ENCODE measurements at regions not wholly inside any gene's neighbourhood (a gene's known extent, or its start where the extent isn't known, plus 50 kb on each side); places are given as distances from the start of the nearest gene placed in this dataset.

DNA sequence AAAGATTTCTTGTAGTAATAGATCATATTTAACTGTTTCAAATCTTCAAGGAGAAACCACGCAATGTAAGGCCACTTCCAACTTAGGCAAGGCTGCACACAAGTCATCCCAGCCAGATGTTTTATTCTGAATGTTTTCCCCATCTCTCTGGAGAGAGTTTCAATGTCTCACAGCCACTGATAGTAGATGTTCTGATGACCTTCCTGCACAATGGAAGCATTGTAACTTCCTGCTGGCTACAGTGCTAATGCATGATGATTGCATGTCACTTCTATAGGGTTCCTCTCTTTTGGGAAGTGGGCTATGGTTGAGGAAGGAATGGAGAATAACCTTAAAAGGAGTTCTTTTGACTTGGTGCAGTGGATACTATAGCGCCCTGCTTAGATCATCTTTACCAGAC lies 328.0 kb downstream of the ZNF621 start:
- no peaks in the 10 kb centered on the region for H4K20me1 ChIP-seq (ENCODE audit: insufficient read depth, low read length)
- BruUV-seq (replicated peaks), result no TSS peak
- H3K4me2 ChIP-seq (ENCODE audit: low read length), result no peak overlapping the region
- TF ChIP-seq, protein P1, sequence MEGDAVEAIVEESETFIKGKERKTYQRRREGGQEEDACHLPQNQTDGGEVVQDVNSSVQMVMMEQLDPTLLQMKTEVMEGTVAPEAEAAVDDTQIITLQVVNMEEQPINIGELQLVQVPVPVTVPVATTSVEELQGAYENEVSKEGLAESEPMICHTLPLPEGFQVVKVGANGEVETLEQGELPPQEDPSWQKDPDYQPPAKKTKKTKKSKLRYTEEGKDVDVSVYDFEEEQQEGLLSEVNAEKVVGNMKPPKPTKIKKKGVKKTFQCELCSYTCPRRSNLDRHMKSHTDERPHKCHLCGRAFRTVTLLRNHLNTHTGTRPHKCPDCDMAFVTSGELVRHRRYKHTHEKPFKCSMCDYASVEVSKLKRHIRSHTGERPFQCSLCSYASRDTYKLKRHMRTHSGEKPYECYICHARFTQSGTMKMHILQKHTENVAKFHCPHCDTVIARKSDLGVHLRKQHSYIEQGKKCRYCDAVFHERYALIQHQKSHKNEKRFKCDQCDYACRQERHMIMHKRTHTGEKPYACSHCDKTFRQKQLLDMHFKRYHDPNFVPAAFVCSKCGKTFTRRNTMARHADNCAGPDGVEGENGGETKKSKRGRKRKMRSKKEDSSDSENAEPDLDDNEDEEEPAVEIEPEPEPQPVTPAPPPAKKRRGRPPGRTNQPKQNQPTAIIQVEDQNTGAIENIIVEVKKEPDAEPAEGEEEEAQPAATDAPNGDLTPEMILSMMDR (conservative IDR thresholded peaks at IDR 0.05; ENCODE audit: low read length), result no peak
- no peak for TF ChIP-seq EZH2phosphoT487 (IDR thresholded peaks at IDR 0.05; ENCODE audit: borderline replicate concordance, low read depth, low read length)
- DNase-seq (ENCODE audit: low spot score), result no peak
- H3K4me1 ChIP-seq (ENCODE audit: insufficient read depth, low read length, poor library complexity, severe bottlenecking), result no peaks in the 10 kb centered on the region
- H3K27ac ChIP-seq (ENCODE audit: low read depth, low read length, poor library complexity, severe bottlenecking), result no peak overlapping the region
- H3K36me3 ChIP-seq (ENCODE audit: insufficient read depth, low read length), result no peaks in the 10 kb centered on the region
- no peaks in the 10 kb centered on the region for H3K9me2 ChIP-seq (ENCODE audit: insufficient read depth, low read length)
- H2AFZ ChIP-seq (ENCODE audit: low read length), result no peak overlapping the region
- ChIA-PET POLR2A (interaction anchor here (0.6 kb wide), 1 partner anchor 182 kb away, joined by 3 read pairs; no protein-coding TSS in a partner anchor), CTCF (ENCODE audit: unreplicated experiment) (no interaction called here)
- H3K9me3 ChIP-seq (ENCODE audit: low read length), result no peaks in the 10 kb centered on the region
- H3K4me3 ChIP-seq (ENCODE audit: low read depth, low read length, poor library complexity, severe bottlenecking), result no peak overlapping the region
- intact Hi-C loops (cut with micrococcal nuclease; ENCODE audit: unreplicated experiment), result no loop called here
- H3K79me2 ChIP-seq (ENCODE audit: insufficient read depth, low read depth, low read length), result no peaks in the 10 kb centered on the region

DNA sequence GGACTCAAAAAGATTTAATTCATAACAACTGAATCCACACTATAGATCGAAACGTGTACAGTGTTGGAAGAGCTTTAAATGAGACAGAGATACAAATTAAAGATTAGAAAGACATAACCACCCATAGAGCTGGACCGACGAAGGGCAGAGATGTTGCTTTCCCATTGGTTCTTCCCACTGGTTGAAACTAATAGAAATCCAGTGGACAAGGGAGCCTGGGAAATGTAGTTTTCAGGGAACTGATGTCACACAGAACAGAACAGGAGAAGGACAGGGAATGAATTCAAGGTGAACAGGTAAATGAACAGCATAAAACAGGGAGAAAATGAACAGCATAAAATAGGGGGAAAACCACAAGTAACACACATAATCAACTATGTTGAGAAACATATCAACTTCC lies 328.7 kb downstream of the ZNF621 start:
- Histone ChIP-seq H3K4me3 (ENCODE audit: low read depth, low read length, poor library complexity, severe bottlenecking) (no peak overlapping the region), H3K27ac (ENCODE audit: low read depth, low read length, poor library complexity, severe bottlenecking) (no peak overlapping the region), H4K20me1 (ENCODE audit: insufficient read depth, low read length) (no peaks in the 10 kb centered on the region), H3K79me2 (ENCODE audit: insufficient read depth, low read depth, low read length) (no peaks in the 10 kb centered on the region), H3K36me3 (ENCODE audit: insufficient read depth, low read length) (no peaks in the 10 kb centered on the region), H3K4me2 (ENCODE audit: low read length) (no peak overlapping the region), H3K9me3 (ENCODE audit: low read length) (no peaks in the 10 kb centered on the region), H3K4me1 (ENCODE audit: insufficient read depth, low read length, poor library complexity, severe bottlenecking) (no peaks in the 10 kb centered on the region), H3K9me2 (ENCODE audit: insufficient read depth, low read length) (no peaks in the 10 kb centered on the region), H2AFZ (ENCODE audit: low read length) (no peak overlapping the region)
- CTCF ChIA-PET (ENCODE audit: unreplicated experiment), result no interaction called here
- no TSS peak for BruUV-seq (replicated peaks)
- POLR2A ChIA-PET, result no interaction called here
- TF ChIP-seq EZH2phosphoT487 (IDR thresholded peaks at IDR 0.05; ENCODE audit: borderline replicate concordance, low read depth, low read length), result no peak
- TF ChIP-seq, protein P1 (conservative IDR thresholded peaks at IDR 0.05; ENCODE audit: low read length), result no peak
- no peak for DNase-seq (ENCODE audit: low spot score)
- intact Hi-C loops (cut with micrococcal nuclease; ENCODE audit: unreplicated experiment), result no loop called here

DNA sequence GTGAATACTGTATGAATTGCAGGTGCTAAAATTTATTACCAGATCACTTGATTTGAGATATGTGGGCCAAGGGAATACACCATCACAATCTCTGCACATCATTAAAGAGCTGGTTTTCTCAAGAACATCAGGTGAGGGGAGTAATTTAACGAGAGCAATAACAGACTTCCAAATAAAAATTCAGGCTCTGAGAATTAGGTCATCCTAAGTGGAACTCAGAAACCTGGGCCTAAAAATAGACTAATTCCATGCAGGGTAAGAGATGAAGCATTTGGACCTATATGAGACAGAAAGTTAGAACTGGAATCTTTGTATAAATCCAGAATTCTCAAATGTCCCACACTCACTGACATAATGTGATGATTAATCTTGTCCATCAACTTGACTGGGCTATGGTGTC lies 331.1 kb downstream of the ZNF621 start:
- H3K4me1 ChIP-seq (ENCODE audit: insufficient read depth, low read length, poor library complexity, severe bottlenecking), result no peaks in the 10 kb centered on the region
- no peaks in the 10 kb centered on the region for H3K9me2 ChIP-seq (ENCODE audit: insufficient read depth, low read length)
- H3K36me3 ChIP-seq (ENCODE audit: insufficient read depth, low read length), result no peaks in the 10 kb centered on the region
- H3K4me2 ChIP-seq (ENCODE audit: low read length), result no peak overlapping the region
- H3K9me3 ChIP-seq (ENCODE audit: low read length), result no peaks in the 10 kb centered on the region
- no peak for TF ChIP-seq EZH2phosphoT487 (IDR thresholded peaks at IDR 0.05; ENCODE audit: borderline replicate concordance, low read depth, low read length)
- TF ChIP-seq, protein P1 (conservative IDR thresholded peaks at IDR 0.05; ENCODE audit: low read length), result no peak
- H4K20me1 ChIP-seq (ENCODE audit: insufficient read depth, low read length), result no peaks in the 10 kb centered on the region
- DNase-seq (ENCODE audit: low spot score), result no peak
- no peaks in the 10 kb centered on the region for H3K79me2 ChIP-seq (ENCODE audit: insufficient read depth, low read depth, low read length)
- POLR2A ChIA-PET, result interaction anchor here (0.6 kb wide), 1 partner anchor 694 kb away, joined by 3 read pairs; no protein-coding TSS in a partner anchor
- no peak overlapping the region for H3K4me3 ChIP-seq (ENCODE audit: low read depth, low read length, poor library complexity, severe bottlenecking)
- CTCF ChIA-PET (ENCODE audit: unreplicated experiment), result no interaction called here
- intact Hi-C loops (cut with micrococcal nuclease; ENCODE audit: unreplicated experiment), result no loop called here
- H2AFZ ChIP-seq (ENCODE audit: low read length), result no peak overlapping the region
- no peak overlapping the region for H3K27ac ChIP-seq (ENCODE audit: low read depth, low read length, poor library complexity, severe bottlenecking)
- BruUV-seq (replicated peaks), result no TSS peak

Measured in OCI-LY7 (cell line).